Sigmoid colon (tissue), 4 donors: ENCODE measurements at regions not wholly inside any gene's neighbourhood (a gene's known extent, or its start where the extent isn't known, plus 50 kb on each side); places are given as distances from the start of the nearest gene placed in this dataset.

Experiments used
- EP300 ChIP-seq, 4 donors: sonication (generic); formaldehyde crosslinking; IDR thresholded peaks; one replicate each; pipeline ENCODE4 v1.6.1; 2017; ENCODE audit warnings: antibody characterized with exemption in 4 of 4
- POLR2A ChIP-seq, 2 donors: fragments of 450-650 bp; IDR thresholded peaks; one replicate each; pipeline ENCODE4 v1.6.1; 2016; ENCODE audit warnings: antibody characterized with exemption in 2 of 2, mild to moderate bottlenecking in 2 of 2, moderate library complexity in 2 of 2
- POLR2AphosphoS5 ChIP-seq, 4 donors: sonication (generic); formaldehyde crosslinking; IDR thresholded peaks; one replicate each; pipeline ENCODE4 v1.6.1; 2017; ENCODE audit warnings: antibody characterized with exemption in 4 of 4
- TF ChIP-seq, protein P1 (sequence below), 4 experiments: fragments of 450-650 bp in 3 of 4; fragments of 200-600 bp in 1 of 4; IDR thresholded peaks; one replicate each; pipeline ENCODE4 v1.5.1; 2016 to 2019; ENCODE audit warnings: antibody characterized with exemption in 4 of 4, mild to moderate bottlenecking in 3 of 4, moderate library complexity in 2 of 4

- TF ChIP-seq, protein P1, sequence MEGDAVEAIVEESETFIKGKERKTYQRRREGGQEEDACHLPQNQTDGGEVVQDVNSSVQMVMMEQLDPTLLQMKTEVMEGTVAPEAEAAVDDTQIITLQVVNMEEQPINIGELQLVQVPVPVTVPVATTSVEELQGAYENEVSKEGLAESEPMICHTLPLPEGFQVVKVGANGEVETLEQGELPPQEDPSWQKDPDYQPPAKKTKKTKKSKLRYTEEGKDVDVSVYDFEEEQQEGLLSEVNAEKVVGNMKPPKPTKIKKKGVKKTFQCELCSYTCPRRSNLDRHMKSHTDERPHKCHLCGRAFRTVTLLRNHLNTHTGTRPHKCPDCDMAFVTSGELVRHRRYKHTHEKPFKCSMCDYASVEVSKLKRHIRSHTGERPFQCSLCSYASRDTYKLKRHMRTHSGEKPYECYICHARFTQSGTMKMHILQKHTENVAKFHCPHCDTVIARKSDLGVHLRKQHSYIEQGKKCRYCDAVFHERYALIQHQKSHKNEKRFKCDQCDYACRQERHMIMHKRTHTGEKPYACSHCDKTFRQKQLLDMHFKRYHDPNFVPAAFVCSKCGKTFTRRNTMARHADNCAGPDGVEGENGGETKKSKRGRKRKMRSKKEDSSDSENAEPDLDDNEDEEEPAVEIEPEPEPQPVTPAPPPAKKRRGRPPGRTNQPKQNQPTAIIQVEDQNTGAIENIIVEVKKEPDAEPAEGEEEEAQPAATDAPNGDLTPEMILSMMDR (IDR thresholded peaks at IDR 0.05), result no peak
- TF ChIP-seq POLR2A (IDR thresholded peaks at IDR 0.05), result no peak
- no peak for TF ChIP-seq POLR2AphosphoS5 (IDR thresholded peaks at IDR 0.05)
- no peak for TF ChIP-seq EP300 (IDR thresholded peaks at IDR 0.05)
Measured at GRCh38 chr18:60623331-60623730, 250.8 kb upstream of the MC4R start.
